ENCODE measurements at regions not wholly inside any gene's neighbourhood (a gene's known extent, or its start where the extent isn't known, plus 50 kb on each side); places are given as distances from the start of the nearest gene placed in this dataset.
A peak's percentile ranks its signal among the peaks of the same experiment; 100 is the strongest.
"Not testable (repeated sequence)": the region's sequence is repeated elsewhere in the genome, so short reads cannot be mapped to it uniquely, and the experiment has no call there.

GRCh38 chr21:5327220-5327619, 5194.2 kb upstream of the TPTE start:
- not testable (repeated sequence) for DNase-seq (ENCODE audit: low read depth)

- DNase-seq (ENCODE audit: low read depth): not testable (repeated sequence)
These were observed 5192.0 kb upstream of the TPTE start for GRCh38 chr21:5329311-5329939.

- DNase-seq (ENCODE audit: low read depth): peak; percentile 0
These were observed 5163.5 kb upstream of the TPTE start for GRCh38 chr21:5357839-5358238.
